ENCODE measurements at regions not wholly inside any gene's neighbourhood (a gene's known extent, or its start where the extent isn't known, plus 50 kb on each side); places are given as distances from the start of the nearest gene placed in this dataset.

GRCh38 chr4:3856604-3857204 is 90.5 kb downstream of the ADRA2C start:
- peaks cover 53% of the 10 kb centered on the region for H3K27me3 Mint-ChIP-seq (ENCODE audit: insufficient read depth, unreplicated experiment)

GRCh38 chr4:3857269-3857926 is 91.2 kb downstream of the ADRA2C start:
- H3K36me3 Mint-ChIP-seq (ENCODE audit: insufficient read depth, unreplicated experiment): no peaks in the 10 kb centered on the region
- H3K4me3 Mint-ChIP-seq (ENCODE audit: unreplicated experiment): no peak overlapping the region
- intact Hi-C loops (cut with micrococcal nuclease): no loop called here
- H3K9me3 Mint-ChIP-seq (ENCODE audit: unreplicated experiment): no peaks in the 10 kb centered on the region
- no TSS peak for BruUV-seq (replicated peaks)
- no peak overlapping the region for H3K27ac Mint-ChIP-seq (ENCODE audit: low read depth, unreplicated experiment)
- no peaks in the 10 kb centered on the region for H3K4me1 Mint-ChIP-seq (ENCODE audit: insufficient read depth, unreplicated experiment)
- ChIA-PET POLR2A (no interaction called here), CTCF (interaction anchor here (0.9 kb wide), 1 partner anchor 19 kb away, joined by 4 read pairs; no protein-coding TSS in a partner anchor)
- TF ChIP-seq CTCF (IDR thresholded peaks at IDR 0.05; ENCODE audit: unreplicated experiment): no peak
- H3K27me3 Mint-ChIP-seq (ENCODE audit: insufficient read depth, unreplicated experiment): peaks cover 48% of the 10 kb centered on the region
- DNase-seq (ENCODE audit: unreplicated experiment): no peak

More at GRCh38 chr4:3856604-3857204, 90.5 kb downstream of the ADRA2C start:
- ChIA-PET POLR2A (no interaction called here), CTCF (interaction anchor here (0.5 kb wide), 1 partner anchor 11 kb away, joined by 3 read pairs; no protein-coding TSS in a partner anchor)
- no peaks in the 10 kb centered on the region for H3K9me3 Mint-ChIP-seq (ENCODE audit: unreplicated experiment)
- H3K27ac Mint-ChIP-seq (ENCODE audit: low read depth, unreplicated experiment): no peak overlapping the region
- no peaks in the 10 kb centered on the region for H3K4me1 Mint-ChIP-seq (ENCODE audit: insufficient read depth, unreplicated experiment)
- no peak overlapping the region for H3K4me3 Mint-ChIP-seq (ENCODE audit: unreplicated experiment)
- BruUV-seq (replicated peaks): no TSS peak
- DNase-seq (ENCODE audit: unreplicated experiment): no peak
- intact Hi-C loops (cut with micrococcal nuclease): no loop called here
- no peaks in the 10 kb centered on the region for H3K36me3 Mint-ChIP-seq (ENCODE audit: insufficient read depth, unreplicated experiment)
- no peak for TF ChIP-seq CTCF (IDR thresholded peaks at IDR 0.05; ENCODE audit: unreplicated experiment)

GRCh38 chr4:3858046-3858730 is 92.0 kb downstream of the ADRA2C start:
- Mint-ChIP-seq H3K27me3 (ENCODE audit: insufficient read depth, unreplicated experiment) (peaks cover 40% of the 10 kb centered on the region), H3K36me3 (ENCODE audit: insufficient read depth, unreplicated experiment) (no peaks in the 10 kb centered on the region), H3K27ac (ENCODE audit: low read depth, unreplicated experiment) (no peak overlapping the region), H3K9me3 (ENCODE audit: unreplicated experiment) (no peaks in the 10 kb centered on the region), H3K4me3 (ENCODE audit: unreplicated experiment) (no peak overlapping the region), H3K4me1 (ENCODE audit: insufficient read depth, unreplicated experiment) (no peaks in the 10 kb centered on the region)
- no peak for TF ChIP-seq CTCF (IDR thresholded peaks at IDR 0.05; ENCODE audit: unreplicated experiment)
- ChIA-PET CTCF (interaction anchor here (0.6 to 1.1 kb wide), 3 partner anchors 18 to 394 kb away, joined by 3 to 4 read pairs (median 4); no protein-coding TSS in a partner anchor), POLR2A (no interaction called here)
- no TSS peak for BruUV-seq (replicated peaks)
- DNase-seq (ENCODE audit: unreplicated experiment): no peak
- intact Hi-C loops (cut with micrococcal nuclease): no loop called here

GRCh38 chr4:3858765-3859388 is 92.7 kb downstream of the ADRA2C start:
- Mint-ChIP-seq H3K4me3 (ENCODE audit: unreplicated experiment) (no peak overlapping the region), H3K27me3 (ENCODE audit: insufficient read depth, unreplicated experiment) (peaks cover 33% of the 10 kb centered on the region), H3K9me3 (ENCODE audit: unreplicated experiment) (no peaks in the 10 kb centered on the region), H3K27ac (ENCODE audit: low read depth, unreplicated experiment) (no peak overlapping the region), H3K4me1 (ENCODE audit: insufficient read depth, unreplicated experiment) (no peaks in the 10 kb centered on the region), H3K36me3 (ENCODE audit: insufficient read depth, unreplicated experiment) (no peaks in the 10 kb centered on the region)
- DNase-seq (ENCODE audit: unreplicated experiment): no peak
- ChIA-PET POLR2A (no interaction called here), CTCF (interaction anchor here (0.6 to 1.5 kb wide), 3 partner anchors 19 to 393 kb away, joined by 3 to 6 read pairs (median 4); no protein-coding TSS in a partner anchor)
- no TSS peak for BruUV-seq (replicated peaks)
- intact Hi-C loops (cut with micrococcal nuclease): no loop called here
- TF ChIP-seq CTCF (IDR thresholded peaks at IDR 0.05; ENCODE audit: unreplicated experiment): no peak
